Stimulated activated CD8-positive, alpha-beta memory T cell treated with anti-CD3 and anti-CD28 coated beads, Interleukin-7, amount 100 ng/mL, for 1 hour (primary cell): ENCODE measurements at regions not wholly inside any gene's neighbourhood (a gene's known extent, or its start where the extent isn't known, plus 50 kb on each side); places are given as distances from the start of the nearest gene placed in this dataset.

Experiments
- DNase-seq, 2 donors: peaks; one replicate each; pipeline ENCODE4 v3.0.0-alpha.2; 2020; ENCODE audit warnings: low read depth in 2 of 2

DNA sequence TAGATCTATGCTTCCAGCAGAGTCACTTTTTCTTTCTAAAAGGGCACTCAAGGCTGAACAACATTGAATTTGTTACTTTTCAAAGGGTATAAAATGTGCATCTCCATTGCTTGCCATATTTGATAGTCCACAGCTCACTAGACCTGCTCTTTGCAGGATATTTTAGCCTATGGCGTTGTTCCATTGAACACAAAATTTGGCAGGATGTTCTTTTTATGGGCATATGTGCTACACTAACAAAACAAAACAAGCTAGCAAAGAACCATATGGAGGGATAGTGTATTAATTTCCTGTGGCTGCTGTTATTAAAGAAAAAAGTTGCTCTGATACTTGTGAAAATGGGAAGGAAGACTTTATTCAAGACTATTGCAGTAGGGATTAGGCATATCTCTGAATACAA lies 828.7 kb downstream of the TYW1 start:
- DNase-seq, result no peak

DNA sequence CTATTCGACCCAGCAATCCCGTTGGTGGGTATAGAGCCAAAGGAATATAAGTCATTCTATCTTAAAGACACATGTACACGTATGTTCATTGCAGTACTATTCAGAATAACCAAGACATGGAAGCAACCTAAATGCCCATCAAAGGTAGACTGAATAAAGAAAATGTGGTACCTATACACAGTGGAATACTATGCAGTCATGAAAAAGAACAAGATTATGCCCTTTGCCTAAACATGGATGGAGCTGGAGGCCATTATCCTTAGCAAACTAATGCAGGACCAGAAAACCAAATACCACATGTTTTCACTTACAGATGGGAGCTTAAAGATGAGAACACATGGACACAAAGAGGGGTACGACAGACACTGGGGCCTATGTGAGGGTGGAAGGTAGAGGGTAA lies 845.3 kb downstream of the TYW1 start:
- no peak for DNase-seq

GRCh38 chr7:67842571-67842970 lies 845.9 kb downstream of the TYW1 start:
- DNase-seq, result no peak

GRCh38 chr7:67843001-67843565 lies 846.5 kb downstream of the TYW1 start:
- DNase-seq, result no peak

DNA sequence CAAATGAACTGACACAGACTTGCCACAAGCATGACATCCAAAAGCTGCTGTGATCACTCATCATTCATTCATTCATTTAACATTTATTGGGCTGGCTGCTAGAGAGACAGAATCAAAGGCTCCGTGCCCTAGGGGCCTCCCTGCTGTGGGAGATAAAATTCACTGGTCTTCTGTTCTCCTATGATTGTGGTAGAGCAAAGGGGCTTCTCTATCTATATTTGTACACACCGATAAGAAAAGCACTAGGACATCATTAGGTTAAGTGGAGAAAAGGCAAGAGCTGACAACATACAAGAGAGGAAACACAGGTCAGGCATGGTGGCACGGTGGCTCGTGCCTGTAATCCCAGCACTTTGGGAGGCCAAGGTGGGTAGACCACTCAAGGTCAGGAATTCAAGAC lies 847.0 kb downstream of the TYW1 start:
- no peak for DNase-seq

DNA sequence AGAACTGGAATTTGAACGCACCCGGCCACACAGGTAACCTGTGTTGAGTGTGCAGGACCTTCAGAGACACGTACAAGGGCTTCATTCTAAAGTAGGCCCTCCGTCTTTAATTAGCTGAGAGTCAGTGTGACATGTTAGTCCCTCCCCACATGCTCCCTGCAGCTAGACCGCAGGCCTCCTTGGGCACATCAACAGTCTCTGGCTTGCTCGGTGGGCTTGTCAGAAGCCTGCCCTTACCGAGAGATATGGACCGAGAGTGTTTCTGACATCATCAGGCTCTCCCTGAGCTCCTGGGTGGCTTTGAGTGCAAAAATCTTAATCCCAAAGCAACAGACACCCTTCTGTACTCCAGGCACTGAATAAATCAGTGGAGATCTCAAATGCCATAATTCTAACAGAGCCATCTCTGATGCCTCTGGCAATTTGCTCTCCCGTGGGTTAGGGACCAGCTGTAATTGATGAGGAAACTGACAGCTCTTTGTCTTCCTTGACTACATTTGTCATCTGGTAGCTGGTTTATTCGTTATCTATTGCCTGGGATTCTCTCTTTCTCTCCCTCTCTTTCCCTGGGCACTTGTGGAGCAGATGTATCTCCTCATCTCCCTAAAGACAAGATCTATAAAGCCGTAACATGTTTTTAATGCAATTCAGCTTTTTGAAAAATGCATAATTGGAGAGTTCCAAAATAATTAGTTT lies 850.6 kb downstream of the TYW1 start:
- DNase-seq, result no peak

- no peak for DNase-seq
Measured at GRCh38 chr7:67854221-67855178, 857.9 kb downstream of the TYW1 start.

GRCh38 chr7:67855322-67855721 lies 858.7 kb downstream of the TYW1 start:
- DNase-seq, result no peak

GRCh38 chr7:67856046-67856445 lies 859.4 kb downstream of the TYW1 start:
- DNase-seq, result no peak

DNA sequence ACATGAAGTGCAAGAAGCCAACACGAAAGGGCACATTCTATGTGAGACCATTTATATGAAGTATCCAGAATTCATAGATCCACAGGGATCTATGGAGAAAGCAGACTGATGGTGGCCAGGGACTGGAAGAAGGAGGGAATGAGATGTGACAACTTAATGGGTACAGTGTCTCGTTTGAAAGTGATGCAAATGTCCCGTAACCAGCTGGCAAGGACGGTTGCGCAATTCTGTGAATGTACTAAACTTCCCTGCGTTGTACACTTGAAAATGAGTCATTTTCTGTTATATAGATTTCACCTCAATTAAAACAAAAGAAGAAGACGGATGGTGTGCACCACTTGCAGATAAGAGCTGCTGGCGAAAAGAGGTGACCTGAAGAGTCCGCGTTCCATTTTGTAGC lies 861.1 kb downstream of the TYW1 start:
- no peak for DNase-seq

DNA sequence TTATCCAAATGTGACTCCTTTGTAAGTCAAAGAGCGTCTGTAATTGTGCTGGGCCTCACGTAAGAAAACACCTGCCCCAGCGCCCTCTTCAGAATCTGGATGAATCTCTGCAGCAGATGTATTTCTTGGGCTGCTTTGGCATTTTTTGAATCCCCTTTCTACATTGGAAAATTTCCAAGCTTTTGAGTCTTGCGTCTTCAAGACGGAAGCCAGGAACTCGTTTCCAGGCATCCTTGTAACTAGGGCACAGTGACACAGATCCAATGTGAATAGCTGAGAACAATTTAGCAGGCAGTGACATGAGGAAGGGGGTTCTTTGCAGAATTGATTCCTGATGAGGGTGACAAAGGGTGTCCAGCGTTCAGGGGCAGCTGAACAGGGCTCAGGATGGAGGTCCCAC lies 862.3 kb downstream of the TYW1 start:
- no peak for DNase-seq

- no peak for DNase-seq
Measured at GRCh38 chr7:67863911-67864310, 867.3 kb downstream of the TYW1 start.

DNA sequence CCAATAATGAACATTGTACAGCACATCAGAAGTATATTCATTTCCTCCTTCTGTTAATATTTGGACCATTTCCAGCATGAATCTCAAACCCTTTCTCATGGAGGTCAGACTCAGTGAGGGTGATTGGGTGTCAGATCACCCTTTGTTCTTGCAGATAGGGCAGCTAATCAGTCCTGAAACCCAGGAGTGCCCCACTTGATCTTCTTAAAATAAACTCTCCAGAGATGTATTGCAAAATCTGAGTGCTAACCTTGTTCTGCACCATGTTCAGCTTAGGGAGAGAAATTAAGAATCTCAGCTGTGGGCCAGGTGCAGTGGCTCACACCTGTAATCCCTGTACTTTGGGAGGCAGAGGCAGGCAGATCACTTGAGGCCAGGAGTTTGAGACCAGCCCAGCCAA lies 869.4 kb downstream of the TYW1 start:
- no peak for DNase-seq

DNA sequence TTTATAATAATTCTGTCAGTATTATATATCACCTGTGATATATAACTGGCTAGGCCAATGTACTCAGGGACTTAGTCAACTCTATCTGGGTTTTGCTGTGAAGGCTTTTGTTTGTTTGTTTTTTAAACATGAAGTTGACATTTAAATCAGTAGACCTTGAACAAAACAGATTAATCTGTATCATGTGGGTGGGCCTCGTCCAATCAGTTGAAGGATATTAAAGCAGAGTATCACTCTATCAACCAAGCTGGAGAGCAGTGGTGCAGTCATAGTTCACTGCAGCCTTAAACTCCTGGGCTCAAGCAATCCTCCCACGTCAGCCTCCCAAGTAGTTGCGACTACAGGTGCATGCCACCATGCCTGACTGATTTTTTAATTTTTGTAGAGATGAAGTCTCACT lies 870.2 kb downstream of the TYW1 start:
- no peak for DNase-seq

- no peak for DNase-seq
Measured at GRCh38 chr7:67870396-67870795, 873.8 kb downstream of the TYW1 start.

GRCh38 chr7:67875558-67875957 lies 878.9 kb downstream of the TYW1 start:
- DNase-seq, result no peak

- DNase-seq, result no peak
Measured at GRCh38 chr7:67878808-67879207, 882.2 kb downstream of the TYW1 start.

DNA sequence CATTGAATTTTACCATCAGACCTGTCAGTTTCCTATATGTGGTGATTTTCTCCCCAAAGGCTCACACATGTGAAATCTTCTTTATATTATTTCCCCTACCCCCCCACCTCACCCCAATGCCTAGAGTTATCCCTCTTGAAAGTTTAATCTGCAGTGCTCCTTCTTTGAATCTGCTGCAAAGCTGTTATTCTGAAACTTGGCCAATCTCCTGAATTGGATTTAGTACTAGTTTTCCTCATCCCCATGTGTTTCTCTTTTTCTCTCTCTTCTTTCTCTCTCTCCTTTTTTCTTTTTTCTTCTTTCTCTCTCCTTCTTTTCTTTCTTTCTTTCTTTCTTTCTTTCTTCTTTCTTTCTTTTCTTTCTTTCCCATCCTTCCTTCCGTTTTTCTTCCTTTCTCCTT lies 886.2 kb downstream of the TYW1 start:
- DNase-seq, result no peak

GRCh38 chr7:67890316-67890715 lies 893.7 kb downstream of the TYW1 start:
- no peak for DNase-seq

GRCh38 chr7:67894746-67895145 lies 898.1 kb downstream of the TYW1 start:
- DNase-seq, result no peak

DNA sequence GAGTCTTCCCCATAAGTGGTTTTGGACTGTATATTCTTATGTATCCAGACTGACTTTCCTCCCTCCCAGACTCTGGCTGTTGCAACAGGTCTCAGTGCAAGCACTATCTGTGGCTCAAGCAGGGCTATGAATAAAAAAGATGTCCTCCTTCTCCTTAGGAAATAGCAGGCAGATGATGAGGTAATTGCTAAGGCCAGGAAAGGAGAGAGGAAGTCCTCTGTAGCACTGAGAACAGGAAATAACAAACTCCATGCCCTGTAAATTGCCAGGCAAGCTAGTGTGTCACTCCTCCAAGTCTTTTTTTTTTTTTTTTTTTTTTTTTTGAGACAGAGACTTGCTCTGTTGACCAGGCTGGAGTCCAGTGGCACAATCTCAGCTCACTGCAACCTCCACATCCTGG lies 900.1 kb downstream of the TYW1 start:
- no peak for DNase-seq

DNA sequence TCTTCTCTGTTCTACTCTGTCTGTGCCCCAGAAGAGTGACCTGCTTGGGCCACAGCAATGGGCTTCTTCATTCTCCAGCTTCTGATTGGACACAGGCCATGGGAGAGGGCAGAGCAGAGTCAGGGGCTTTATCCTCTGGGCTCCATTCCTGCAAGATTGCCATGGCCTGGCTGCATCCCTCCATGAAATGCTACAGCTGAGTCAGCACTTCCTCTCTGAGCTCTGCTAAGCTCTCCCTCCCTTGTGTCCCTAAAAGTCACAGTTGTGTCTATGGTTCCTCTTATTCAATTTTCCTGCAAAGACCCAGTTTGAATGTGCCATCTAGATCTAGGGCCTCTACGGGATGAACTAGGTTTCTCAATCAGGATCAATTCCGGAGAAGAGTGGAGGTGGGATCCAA lies 903.8 kb downstream of the TYW1 start:
- no peak for DNase-seq
